ENCODE measurements at regions not wholly inside any gene's neighbourhood (a gene's known extent, or its start where the extent isn't known, plus 50 kb on each side); places are given as distances from the start of the nearest gene placed in this dataset.

DNA sequence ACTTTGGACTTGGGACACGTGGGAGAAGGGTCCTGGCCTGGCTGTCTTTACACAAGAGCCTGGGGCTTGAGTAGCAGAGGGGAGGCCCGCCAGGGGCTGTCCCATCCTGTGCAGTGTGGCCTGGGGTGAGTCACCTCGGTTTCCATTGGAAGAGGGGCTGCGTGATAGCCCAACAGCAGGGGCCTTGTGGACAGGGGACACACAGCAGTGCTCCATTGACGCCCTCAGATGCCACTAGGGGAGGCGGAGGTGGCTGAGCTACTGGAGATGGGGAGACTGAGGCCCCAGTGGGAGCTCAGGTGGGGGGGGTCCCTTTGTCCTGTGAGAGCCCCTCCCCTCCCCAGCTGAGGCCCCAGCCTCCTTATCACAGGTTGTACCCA lies 50.0 kb upstream of the RNU6ATAC start:
- H3K9ac ChIP-seq (ENCODE audit: low read length) = no peak overlapping the region; the same call in 1 of the 2 replicates

GRCh38 chr9:134214766-134215419 lies 50.5 kb upstream of the RNU6ATAC start:
- no peak overlapping the region for H3K27ac ChIP-seq (ENCODE audit: low read length)
- TF ChIP-seq EZH2phosphoT487 (IDR thresholded peaks at IDR 0.05; ENCODE audit: low read depth) (no peak), CTCF (IDR thresholded peaks at IDR 0.05; ENCODE audit: low read depth, low read length) (no peak)
- H3K4me2 ChIP-seq (ENCODE audit: low read length) = no peak overlapping the region
- no peaks in the 10 kb centered on the region for H3K9me3 ChIP-seq (ENCODE audit: insufficient read depth, low read length)
- H3K4me3 ChIP-seq (ENCODE audit: low read length) = no peak overlapping the region
- H3K4me1 ChIP-seq (ENCODE audit: low read length) = peaks cover 14% of the 10 kb centered on the region
- H3K79me2 ChIP-seq (ENCODE audit: low read length) = no peaks in the 10 kb centered on the region
- H2AFZ ChIP-seq (ENCODE audit: low read depth, low read length) = no peak overlapping the region
- no peak overlapping the region for H3K9ac ChIP-seq (ENCODE audit: low read length)
- H3K27me3 ChIP-seq (ENCODE audit: low read depth, low read length) = no peaks in the 10 kb centered on the region
- no peaks in the 10 kb centered on the region for H4K20me1 ChIP-seq (ENCODE audit: insufficient read depth, low read length)
- H3K36me3 ChIP-seq (replicated peaks; ENCODE audit: low read depth, low read length) = no peaks in the 10 kb centered on the region

More for the DNA sequence above, 50.0 kb upstream of the RNU6ATAC start:
- Histone ChIP-seq H3K4me2 (ENCODE audit: low read length) (no peak overlapping the region), H4K20me1 (ENCODE audit: insufficient read depth, low read length) (no peaks in the 10 kb centered on the region), H3K9me3 (ENCODE audit: insufficient read depth, low read length) (no peaks in the 10 kb centered on the region), H3K27me3 (ENCODE audit: low read depth, low read length) (no peaks in the 10 kb centered on the region), H3K79me2 (ENCODE audit: low read length) (no peaks in the 10 kb centered on the region), H3K4me3 (ENCODE audit: low read length) (no peak overlapping the region), H2AFZ (ENCODE audit: low read depth, low read length) (no peak overlapping the region; the same call in 1 of the 2 replicates), H3K27ac (ENCODE audit: low read length) (no peak overlapping the region), H3K36me3 (replicated peaks; ENCODE audit: low read depth, low read length) (no peaks in the 10 kb centered on the region), H3K4me1 (ENCODE audit: low read length) (peaks cover 14% of the 10 kb centered on the region)
- no peak for TF ChIP-seq CTCF (IDR thresholded peaks at IDR 0.05; ENCODE audit: low read depth, low read length)
- no peak for TF ChIP-seq EZH2phosphoT487 (IDR thresholded peaks at IDR 0.05; ENCODE audit: low read depth)

DNA sequence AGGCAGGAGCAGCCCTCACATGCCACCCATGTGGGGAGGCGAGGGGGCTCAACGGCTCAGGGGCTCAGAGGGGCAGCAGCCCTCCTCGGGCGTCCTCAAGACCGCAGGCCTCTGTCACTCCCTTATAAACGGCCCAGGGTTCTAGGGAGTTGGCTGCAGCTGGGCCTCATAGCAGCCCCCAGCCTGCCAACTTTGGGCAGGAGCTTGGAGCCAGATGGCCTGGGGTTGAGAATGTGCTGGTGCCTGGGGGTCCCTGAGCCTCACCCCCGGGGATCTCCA lies 51.0 kb upstream of the RNU6ATAC start:
- Histone ChIP-seq H3K27ac (ENCODE audit: low read length) (no peak overlapping the region), H3K9me3 (ENCODE audit: insufficient read depth, low read length) (no peaks in the 10 kb centered on the region), H3K79me2 (ENCODE audit: low read length) (no peaks in the 10 kb centered on the region), H3K9ac (ENCODE audit: low read length) (no peak overlapping the region), H3K36me3 (replicated peaks; ENCODE audit: low read depth, low read length) (no peaks in the 10 kb centered on the region), H3K27me3 (ENCODE audit: low read depth, low read length) (no peaks in the 10 kb centered on the region), H3K4me3 (ENCODE audit: low read length) (no peak overlapping the region), H4K20me1 (ENCODE audit: insufficient read depth, low read length) (no peaks in the 10 kb centered on the region), H3K4me1 (ENCODE audit: low read length) (peaks cover 14% of the 10 kb centered on the region), H3K4me2 (ENCODE audit: low read length) (no peak overlapping the region), H2AFZ (ENCODE audit: low read depth, low read length) (no peak overlapping the region)
- TF ChIP-seq CTCF (IDR thresholded peaks at IDR 0.05; ENCODE audit: low read depth, low read length) (no peak), EZH2phosphoT487 (IDR thresholded peaks at IDR 0.05; ENCODE audit: low read depth) (no peak)

DNA sequence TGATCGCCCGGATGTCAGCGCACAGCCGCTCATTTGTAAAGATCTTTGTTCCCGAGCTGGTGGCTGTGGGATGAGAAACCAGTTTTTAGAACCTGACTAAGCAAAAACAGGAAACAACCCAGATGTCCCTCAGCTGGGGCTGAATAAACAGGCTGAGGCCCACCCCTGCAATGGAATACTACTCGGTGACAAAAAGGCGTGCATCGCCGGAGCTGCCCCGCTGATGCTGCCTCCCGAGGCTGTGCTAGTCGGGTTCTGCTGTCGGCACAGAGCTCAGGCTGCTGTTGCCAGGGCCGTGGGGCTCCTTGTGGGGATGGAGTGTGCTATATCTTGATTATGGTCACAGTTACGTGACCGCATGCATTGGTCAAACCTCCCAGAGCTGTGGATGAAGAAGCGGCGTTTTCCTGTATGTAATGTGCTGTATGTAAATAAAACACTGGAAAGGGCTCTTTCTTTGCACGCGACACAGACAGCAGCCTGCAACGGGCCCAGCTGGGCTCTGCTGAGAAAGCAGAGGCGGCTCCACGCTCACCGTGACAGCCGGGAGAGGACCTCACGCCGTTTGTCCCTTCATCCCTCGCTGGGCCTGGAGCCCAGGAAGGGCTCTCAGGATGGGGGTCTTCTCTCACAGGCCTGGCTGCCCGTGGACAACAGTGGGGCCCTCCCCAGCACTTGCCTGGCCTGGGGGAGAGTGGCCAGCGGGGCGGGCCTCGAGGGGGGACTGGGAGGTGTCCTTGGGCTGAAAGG lies 51.5 kb upstream of the RNU6ATAC start:
- Histone ChIP-seq H3K27ac (ENCODE audit: low read length) (no peak overlapping the region), H3K4me2 (ENCODE audit: low read length) (no peak overlapping the region), H3K4me3 (ENCODE audit: low read length) (no peak overlapping the region), H3K4me1 (ENCODE audit: low read length) (peaks cover 14% of the 10 kb centered on the region), H2AFZ (ENCODE audit: low read depth, low read length) (no peak overlapping the region), H3K36me3 (replicated peaks; ENCODE audit: low read depth, low read length) (no peaks in the 10 kb centered on the region), H4K20me1 (ENCODE audit: insufficient read depth, low read length) (no peaks in the 10 kb centered on the region), H3K9ac (ENCODE audit: low read length) (no peak overlapping the region), H3K27me3 (ENCODE audit: low read depth, low read length) (no peaks in the 10 kb centered on the region), H3K79me2 (ENCODE audit: low read length) (no peaks in the 10 kb centered on the region), H3K9me3 (ENCODE audit: insufficient read depth, low read length) (no peaks in the 10 kb centered on the region)
- TF ChIP-seq CTCF (IDR thresholded peaks at IDR 0.05; ENCODE audit: low read depth, low read length) = no peak
- no peak for TF ChIP-seq EZH2phosphoT487 (IDR thresholded peaks at IDR 0.05; ENCODE audit: low read depth)
